ENCODE measurements at regions not wholly inside any gene's neighbourhood (a gene's known extent, or its start where the extent isn't known, plus 50 kb on each side); places are given as distances from the start of the nearest gene placed in this dataset.

DNA sequence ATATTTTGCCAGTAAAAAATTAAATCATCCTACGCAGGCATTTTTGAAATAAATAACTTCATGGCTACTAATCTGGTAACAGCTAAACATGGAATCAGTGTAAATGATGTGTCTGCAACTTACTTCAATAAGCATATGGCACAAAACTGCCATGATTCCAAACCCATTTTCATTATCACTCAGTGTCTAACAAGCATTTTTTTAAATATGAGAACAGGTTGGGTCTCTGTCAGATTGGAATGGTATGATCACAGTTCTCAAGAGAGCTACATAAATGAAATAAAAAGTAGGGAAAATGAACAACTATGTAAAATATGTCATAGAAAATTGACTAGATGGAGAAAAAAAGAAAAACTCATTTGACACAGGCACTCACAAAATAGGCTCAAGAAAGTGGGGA is 476.9 kb upstream of the NWD2 start:
- Histone ChIP-seq H3K27ac (no peak overlapping the region), H3K9me3 (no peaks in the 10 kb centered on the region), H3K4me1 (no peaks in the 10 kb centered on the region), H3K36me3 (no peaks in the 10 kb centered on the region), H3K4me3 (replicated peaks in 1 of 3) (no peak overlapping the region), H3K27me3 (no peaks in the 10 kb centered on the region)
- TF ChIP-seq, protein P1, sequence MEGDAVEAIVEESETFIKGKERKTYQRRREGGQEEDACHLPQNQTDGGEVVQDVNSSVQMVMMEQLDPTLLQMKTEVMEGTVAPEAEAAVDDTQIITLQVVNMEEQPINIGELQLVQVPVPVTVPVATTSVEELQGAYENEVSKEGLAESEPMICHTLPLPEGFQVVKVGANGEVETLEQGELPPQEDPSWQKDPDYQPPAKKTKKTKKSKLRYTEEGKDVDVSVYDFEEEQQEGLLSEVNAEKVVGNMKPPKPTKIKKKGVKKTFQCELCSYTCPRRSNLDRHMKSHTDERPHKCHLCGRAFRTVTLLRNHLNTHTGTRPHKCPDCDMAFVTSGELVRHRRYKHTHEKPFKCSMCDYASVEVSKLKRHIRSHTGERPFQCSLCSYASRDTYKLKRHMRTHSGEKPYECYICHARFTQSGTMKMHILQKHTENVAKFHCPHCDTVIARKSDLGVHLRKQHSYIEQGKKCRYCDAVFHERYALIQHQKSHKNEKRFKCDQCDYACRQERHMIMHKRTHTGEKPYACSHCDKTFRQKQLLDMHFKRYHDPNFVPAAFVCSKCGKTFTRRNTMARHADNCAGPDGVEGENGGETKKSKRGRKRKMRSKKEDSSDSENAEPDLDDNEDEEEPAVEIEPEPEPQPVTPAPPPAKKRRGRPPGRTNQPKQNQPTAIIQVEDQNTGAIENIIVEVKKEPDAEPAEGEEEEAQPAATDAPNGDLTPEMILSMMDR (IDR thresholded peaks at IDR 0.05) = no peak
- 91% methylated on average over 1 of the region's 1 CpG; no CpG with 5 or more reads in 1 of the 2 donors for WGBS, 2 donors
- intact Hi-C loops (cut with DNase I) = no loop called here
- no peak for DNase-seq

- H3K36me3 ChIP-seq = no peaks in the 10 kb centered on the region
- H3K4me1 ChIP-seq = no peaks in the 10 kb centered on the region
- DNase-seq = no peak
- no peak overlapping the region for H3K27ac ChIP-seq
- H3K4me3 ChIP-seq (replicated peaks in 1 of 3) = no peak overlapping the region
- intact Hi-C loops (cut with DNase I) = no loop called here
- 43 to 69% methylated on average over 2 of the region's 2 CpGs for WGBS, 2 donors
- H3K9me3 ChIP-seq = no peaks in the 10 kb centered on the region
- H3K27me3 ChIP-seq = no peaks in the 10 kb centered on the region
- TF ChIP-seq, protein P1 (IDR thresholded peaks at IDR 0.05) = no peak
- TF ChIP-seq POLR2A (IDR thresholded peaks at IDR 0.05) = no peak
Measured at GRCh38 chr4:36771411-36772153, 473.0 kb upstream of the NWD2 start.

DNA sequence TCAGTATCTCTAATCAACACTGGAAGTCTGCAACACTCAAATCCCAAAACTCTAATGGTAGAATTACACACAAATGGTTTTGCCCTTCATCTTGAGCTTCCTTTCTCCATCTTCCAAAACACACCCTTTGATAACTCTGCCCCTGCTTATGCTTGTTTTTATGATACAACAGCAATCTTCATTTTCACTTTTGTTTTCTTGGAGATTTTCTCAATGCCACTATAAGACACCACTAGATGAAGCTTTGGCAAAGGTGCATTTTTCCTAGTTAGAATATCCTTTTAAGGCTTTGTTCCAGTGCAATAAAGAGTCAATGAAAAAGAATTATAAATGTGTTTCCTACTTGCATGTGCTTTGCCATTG is 472.4 kb upstream of the NWD2 start:
- Histone ChIP-seq H3K27me3 (no peaks in the 10 kb centered on the region), H3K36me3 (no peaks in the 10 kb centered on the region), H3K9me3 (no peaks in the 10 kb centered on the region), H3K4me3 (replicated peaks in 1 of 3) (no peak overlapping the region), H3K4me1 (no peaks in the 10 kb centered on the region), H3K27ac (no peak overlapping the region)
- intact Hi-C loops (cut with DNase I) = no loop called here
- DNase-seq = no peak
- TF ChIP-seq, protein P1 (IDR thresholded peaks at IDR 0.05) = no peak
- no peak for TF ChIP-seq POLR2A (IDR thresholded peaks at IDR 0.05)

- no peak overlapping the region for H3K27ac ChIP-seq
- DNase-seq = no peak
- no peaks in the 10 kb centered on the region for H3K36me3 ChIP-seq
- H3K27me3 ChIP-seq = no peaks in the 10 kb centered on the region
- 42 to 68% methylated on average over 2 of the region's 2 CpGs for WGBS, 2 donors
- no peaks in the 10 kb centered on the region for H3K4me1 ChIP-seq
- H3K4me3 ChIP-seq (replicated peaks in 1 of 3) = no peak overlapping the region
- H3K9me3 ChIP-seq = no peaks in the 10 kb centered on the region
- TF ChIP-seq, protein P1 (IDR thresholded peaks at IDR 0.05) = no peak
- no peak for TF ChIP-seq POLR2A (IDR thresholded peaks at IDR 0.05)
- intact Hi-C loops (cut with DNase I) = no loop called here
Measured at GRCh38 chr4:36773467-36773866, 471.1 kb upstream of the NWD2 start.

GRCh38 chr4:36775544-36775943 is 469.0 kb upstream of the NWD2 start:
- H3K4me1 ChIP-seq = no peaks in the 10 kb centered on the region
- H3K27ac ChIP-seq = no peak overlapping the region
- intact Hi-C loops (cut with DNase I) = no loop called here
- no peak overlapping the region for H3K4me3 ChIP-seq (replicated peaks in 1 of 3)
- no peaks in the 10 kb centered on the region for H3K27me3 ChIP-seq
- no peaks in the 10 kb centered on the region for H3K36me3 ChIP-seq
- TF ChIP-seq POLR2A (IDR thresholded peaks at IDR 0.05) = no peak
- TF ChIP-seq, protein P1 (IDR thresholded peaks at IDR 0.05) = no peak
- DNase-seq = no peak
- no peaks in the 10 kb centered on the region for H3K9me3 ChIP-seq
